ENCODE measurements at regions not wholly inside any gene's neighbourhood (a gene's known extent, or its start where the extent isn't known, plus 50 kb on each side); places are given as distances from the start of the nearest gene placed in this dataset.

- TF ChIP-seq CTCF (IDR thresholded peaks at IDR 0.05) (no peak), POLR2A (IDR thresholded peaks at IDR 0.05) (no peak)
Observed at GRCh38 chr5:147989994-147990393, 73.8 kb upstream of the SPINK5 start.

Data from heart left ventricle (tissue), 13 donors.